Ovary (tissue), 3 donors: ENCODE measurements at regions not wholly inside any gene's neighbourhood (a gene's known extent, or its start where the extent isn't known, plus 50 kb on each side); places are given as distances from the start of the nearest gene placed in this dataset.

ENCODE experiments used
- CTCF ChIP-seq, 3 donors: fragments of 450-650 bp in 2 of 3; fragments of 200-600 bp in 1 of 3; IDR thresholded peaks; one replicate each; pipeline versions ENCODE4 v1.5.1 to v1.8.0; 2016 to 2022; ENCODE audit warnings: antibody characterized with exemption in 3 of 3, mild to moderate bottlenecking in 1 of 3
- EP300 ChIP-seq: sonication (generic); formaldehyde crosslinking; IDR thresholded peaks from one replicate; pipeline ENCODE4 v1.6.1; 2017; ENCODE audit warnings: antibody characterized with exemption
- POLR2A ChIP-seq: fragments of 450-650 bp; IDR thresholded peaks from one replicate; pipeline ENCODE4 v1.6.1; 2017; ENCODE audit warnings: antibody characterized with exemption, mild to moderate bottlenecking, moderate library complexity
- donor health status: DM: no; HTN: no; CAD: no.

GRCh38 chr6:84554074-84554473 is 210.3 kb downstream of the TBX18 start:
- TF ChIP-seq CTCF (IDR thresholded peaks at IDR 0.05), result no peak
- no peak for TF ChIP-seq POLR2A
- TF ChIP-seq EP300, result no peak
